GM23338 (cell line): ENCODE measurements at regions not wholly inside any gene's neighbourhood (a gene's known extent, or its start where the extent isn't known, plus 50 kb on each side); places are given as distances from the start of the nearest gene placed in this dataset.

Experiments used
- ATAC-seq: fragments of 200-7000 bp; cut with Tn5 transposase; 3 replicates; pipeline ENCODE4 v1.9.1; 2020
- DNase-seq: peaks from one replicate; pipeline ENCODE4 v3.0.0-alpha.2; 2015; ENCODE audit warnings: low spot score
- H2AFZ ChIP-seq: fragments of 200-600 bp; sonication (generic); 2 replicates; pipeline ENCODE4 v1.8.0; 2016; ENCODE audit warnings: antibody characterized with exemption, mild to moderate bottlenecking, moderate library complexity
- H3F3A ChIP-seq: fragments of 200-600 bp; sonication (generic); replicated peaks from 2 replicates; pipeline ENCODE4 v1.8.0; 2017; ENCODE audit warnings: antibody characterized with exemption, mixed run types, low read depth
- H3K27ac ChIP-seq: fragments of 200-600 bp; sonication (generic); 2 replicates; pipeline ENCODE4 v1.6.1; 2016; ENCODE audit warnings: low read depth
- H3K27me3 ChIP-seq: fragments of 200-600 bp; sonication (generic); 2 replicates; pipeline ENCODE4 v1.8.0; 2016; ENCODE audit warnings: mild to moderate bottlenecking, mixed run types, moderate library complexity; ENCODE audit not compliant: insufficient read depth
- H3K36me3 ChIP-seq: fragments of 200-600 bp; sonication (generic); 2 replicates; pipeline ENCODE4 v1.8.0; 2016; ENCODE audit warnings: mild to moderate bottlenecking; ENCODE audit not compliant: insufficient read depth
- H3K4me1 ChIP-seq: fragments of 200-600 bp; sonication (generic); 2 replicates; pipeline ENCODE4 v1.8.0; 2016; ENCODE audit warnings: mild to moderate bottlenecking, moderate library complexity; ENCODE audit not compliant: insufficient read depth
- H3K4me2 ChIP-seq: fragments of 200-600 bp; sonication (generic); 2 replicates; pipeline ENCODE4 v1.7.1; 2017; ENCODE audit warnings: mixed run types
- H3K4me3 ChIP-seq: fragments of 200-600 bp; sonication (generic); 2 replicates; pipeline ENCODE4 v1.6.1; 2016; ENCODE audit warnings: mixed run types
- H3K79me2 ChIP-seq: fragments of 200-600 bp; sonication (generic); replicated peaks from 2 replicates; pipeline ENCODE4 v1.8.0; 2017; ENCODE audit warnings: mild to moderate bottlenecking; ENCODE audit not compliant: insufficient read depth
- H3K9me2 ChIP-seq: fragments of 200-600 bp; sonication (generic); 2 replicates; pipeline ENCODE4 v1.8.0; 2017; ENCODE audit not compliant: insufficient read depth
- H4K20me1 ChIP-seq: fragments of 200-600 bp; sonication (generic); replicated peaks from 2 replicates; pipeline ENCODE4 v1.8.0; 2017; ENCODE audit warnings: mild to moderate bottlenecking; ENCODE audit not compliant: insufficient read depth
- H3K27ac Mint-ChIP-seq: 2 replicates; pipeline ENCODE4 v1.8.0; 2020; ENCODE audit warnings: inconsistent platforms, mild to moderate bottlenecking, moderate library complexity, mixed read lengths
- H3K27me3 Mint-ChIP-seq: 3 replicates; pipeline ENCODE4 v1.8.0; 2022; ENCODE audit warnings: low read depth, mild to moderate bottlenecking, moderate library complexity, mixed read lengths, inconsistent platforms; ENCODE audit not compliant: insufficient read depth, poor library complexity
- H3K36me3 Mint-ChIP-seq: 3 replicates; pipeline ENCODE4 v1.8.0; 2021; ENCODE audit warnings: low read depth, mild to moderate bottlenecking, inconsistent platforms, moderate library complexity, mixed read lengths
- H3K4me1 Mint-ChIP-seq: 3 replicates; pipeline ENCODE4 v1.8.0; 2020; ENCODE audit warnings: mild to moderate bottlenecking, inconsistent platforms, mixed read lengths
- H3K4me3 Mint-ChIP-seq: 3 replicates; pipeline ENCODE4 v1.8.0; 2021; ENCODE audit warnings: moderate library complexity, mild to moderate bottlenecking, inconsistent platforms, mixed read lengths
- H3K9me3 Mint-ChIP-seq: 3 replicates; pipeline ENCODE4 v1.8.0; 2020; ENCODE audit warnings: moderate library complexity, mild to moderate bottlenecking, inconsistent platforms, mixed read lengths
- CREB1 ChIP-seq: fragments of 250-450 bp; sonication (Bioruptor Pico); IDR thresholded peaks from 2 replicates; pipeline ENCODE4 v1.5.0; 2020; ENCODE audit warnings: low read depth, mild to moderate bottlenecking, moderate library complexity
- EZH2 ChIP-seq: fragments of 200-600 bp; sonication (generic); IDR thresholded peaks from one replicate; pipeline ENCODE4 v1.8.0; 2017; ENCODE audit warnings: antibody characterized with exemption, mild to moderate bottlenecking, low read depth; ENCODE audit not compliant: unreplicated experiment
- EZH2phosphoT487 ChIP-seq: fragments of 200-600 bp; sonication (generic); IDR thresholded peaks from one replicate; pipeline ENCODE4 v1.8.1; 2018; ENCODE audit warnings: antibody characterized with exemption; ENCODE audit not compliant: unreplicated experiment
- JUNB ChIP-seq: IDR thresholded peaks from one replicate; pipeline ENCODE4 v1.6.1; 2016; ENCODE audit warnings: antibody characterized with exemption; ENCODE audit not compliant: unreplicated experiment
- NANOG ChIP-seq: IDR thresholded peaks from 2 replicates; pipeline ENCODE4 v1.6.1; 2016; ENCODE audit warnings: antibody characterized with exemption, borderline replicate concordance
- POLR2AphosphoS5 ChIP-seq: IDR thresholded peaks from 2 replicates; pipeline ENCODE4 v1.6.1; 2016; ENCODE audit warnings: antibody characterized with exemption, low read depth
- STAT1 ChIP-seq: IDR thresholded peaks from one replicate; pipeline ENCODE4 v1.6.1; 2016; ENCODE audit warnings: antibody characterized with exemption; ENCODE audit not compliant: unreplicated experiment
- ZNF114 ChIP-seq: fragments of 250-450 bp; sonication (Bioruptor Pico); IDR thresholded peaks from 2 replicates; pipeline ENCODE4 v1.5.0; 2020; ENCODE audit warnings: mild to moderate bottlenecking, moderate library complexity
- ZNF331 ChIP-seq: fragments of 250-450 bp; sonication (Bioruptor Pico); IDR thresholded peaks from 2 replicates; pipeline ENCODE4 v1.5.0; 2020; ENCODE audit warnings: low read depth, mild to moderate bottlenecking, moderate library complexity
- TF ChIP-seq, protein P1 (sequence below): IDR thresholded peaks from one replicate; pipeline ENCODE4 v1.6.1; 2018; ENCODE audit warnings: antibody characterized with exemption; ENCODE audit not compliant: unreplicated experiment
- TF ChIP-seq, protein P2 (sequence below), 2 experiments: fragments of 200-600 bp in 1 of 2; sonication (generic) in 1 of 2; conservative IDR thresholded peaks; 2 replicates each; pipeline versions ENCODE4 v1.5.1 to v1.6.1; 2016 to 2017; ENCODE audit warnings: antibody characterized with exemption in 2 of 2, low read depth in 2 of 2, mild to moderate bottlenecking in 2 of 2, moderate library complexity in 1 of 2
- TF ChIP-seq, protein P3 (sequence below): IDR thresholded peaks from 2 replicates; pipeline ENCODE4 v1.6.1; 2016; ENCODE audit warnings: antibody characterized with exemption
- TF ChIP-seq, protein P4 (sequence below): fragments of 250-450 bp; sonication (Bioruptor Pico); IDR thresholded peaks from 2 replicates; pipeline ENCODE4 v1.5.0; 2020; ENCODE audit warnings: mild to moderate bottlenecking, moderate library complexity

DNA sequence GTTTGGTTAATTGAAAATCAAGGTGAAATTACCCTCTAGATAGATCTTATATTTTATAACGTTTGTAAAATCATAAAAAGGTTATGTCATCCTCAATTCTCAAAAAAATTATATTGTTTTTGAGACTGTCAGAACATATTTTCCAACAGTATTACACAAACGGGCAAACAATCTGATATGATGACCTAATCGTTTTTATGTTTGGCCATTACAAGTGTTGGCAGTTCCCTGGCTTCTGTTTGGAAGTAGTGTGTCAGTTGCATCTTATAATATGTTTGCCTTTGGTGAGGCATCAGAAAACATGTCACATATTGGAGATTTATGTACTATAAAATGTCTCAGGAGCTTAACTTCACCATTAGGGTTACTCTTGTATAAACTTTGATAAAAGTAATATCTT is 308.1 kb upstream of the EPHA7 start:
- no peak overlapping the region for H3K4me3 ChIP-seq
- H3K27me3 ChIP-seq: no peaks in the 10 kb centered on the region
- no peaks in the 10 kb centered on the region; the same call in 1 of the 2 replicates for H3K9me2 ChIP-seq
- Mint-ChIP-seq H3K4me1 (peaks cover 42% of the 10 kb centered on the region), H3K27ac (no peak overlapping the region), H3K9me3 (no peaks in the 10 kb centered on the region), H3K27me3 (peaks cover 3% of the 10 kb centered on the region), H3K36me3 (no peaks in the 10 kb centered on the region; the same call in 2 of the 3 replicates), H3K4me3 (no peak overlapping the region)
- H3K36me3 ChIP-seq: no peaks in the 10 kb centered on the region
- no peak overlapping the region for H2AFZ ChIP-seq
- H3K27ac ChIP-seq: no peak overlapping the region
- DNase-seq (no peak), ATAC-seq (no peak)
- H3K79me2 ChIP-seq: no peaks in the 10 kb centered on the region
- peaks cover 25% of the 10 kb centered on the region for H3K4me1 ChIP-seq
- no peak overlapping the region for H3K4me2 ChIP-seq
- no peaks in the 10 kb centered on the region for H3F3A ChIP-seq
- no peaks in the 10 kb centered on the region for H4K20me1 ChIP-seq
- TF ChIP-seq, protein P1, sequence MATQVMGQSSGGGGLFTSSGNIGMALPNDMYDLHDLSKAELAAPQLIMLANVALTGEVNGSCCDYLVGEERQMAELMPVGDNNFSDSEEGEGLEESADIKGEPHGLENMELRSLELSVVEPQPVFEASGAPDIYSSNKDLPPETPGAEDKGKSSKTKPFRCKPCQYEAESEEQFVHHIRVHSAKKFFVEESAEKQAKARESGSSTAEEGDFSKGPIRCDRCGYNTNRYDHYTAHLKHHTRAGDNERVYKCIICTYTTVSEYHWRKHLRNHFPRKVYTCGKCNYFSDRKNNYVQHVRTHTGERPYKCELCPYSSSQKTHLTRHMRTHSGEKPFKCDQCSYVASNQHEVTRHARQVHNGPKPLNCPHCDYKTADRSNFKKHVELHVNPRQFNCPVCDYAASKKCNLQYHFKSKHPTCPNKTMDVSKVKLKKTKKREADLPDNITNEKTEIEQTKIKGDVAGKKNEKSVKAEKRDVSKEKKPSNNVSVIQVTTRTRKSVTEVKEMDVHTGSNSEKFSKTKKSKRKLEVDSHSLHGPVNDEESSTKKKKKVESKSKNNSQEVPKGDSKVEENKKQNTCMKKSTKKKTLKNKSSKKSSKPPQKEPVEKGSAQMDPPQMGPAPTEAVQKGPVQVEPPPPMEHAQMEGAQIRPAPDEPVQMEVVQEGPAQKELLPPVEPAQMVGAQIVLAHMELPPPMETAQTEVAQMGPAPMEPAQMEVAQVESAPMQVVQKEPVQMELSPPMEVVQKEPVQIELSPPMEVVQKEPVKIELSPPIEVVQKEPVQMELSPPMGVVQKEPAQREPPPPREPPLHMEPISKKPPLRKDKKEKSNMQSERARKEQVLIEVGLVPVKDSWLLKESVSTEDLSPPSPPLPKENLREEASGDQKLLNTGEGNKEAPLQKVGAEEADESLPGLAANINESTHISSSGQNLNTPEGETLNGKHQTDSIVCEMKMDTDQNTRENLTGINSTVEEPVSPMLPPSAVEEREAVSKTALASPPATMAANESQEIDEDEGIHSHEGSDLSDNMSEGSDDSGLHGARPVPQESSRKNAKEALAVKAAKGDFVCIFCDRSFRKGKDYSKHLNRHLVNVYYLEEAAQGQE: no peak
- TF ChIP-seq JUNB (no peak), POLR2AphosphoS5 (no peak), ZNF114 (CRISPR knock-in tag) (no peak), CREB1 (no peak), STAT1 (no peak), ZNF331 (CRISPR knock-in tag) (no peak), EZH2 (no peak), EZH2phosphoT487 (no peak), NANOG (no peak)
- TF ChIP-seq, protein P2, sequence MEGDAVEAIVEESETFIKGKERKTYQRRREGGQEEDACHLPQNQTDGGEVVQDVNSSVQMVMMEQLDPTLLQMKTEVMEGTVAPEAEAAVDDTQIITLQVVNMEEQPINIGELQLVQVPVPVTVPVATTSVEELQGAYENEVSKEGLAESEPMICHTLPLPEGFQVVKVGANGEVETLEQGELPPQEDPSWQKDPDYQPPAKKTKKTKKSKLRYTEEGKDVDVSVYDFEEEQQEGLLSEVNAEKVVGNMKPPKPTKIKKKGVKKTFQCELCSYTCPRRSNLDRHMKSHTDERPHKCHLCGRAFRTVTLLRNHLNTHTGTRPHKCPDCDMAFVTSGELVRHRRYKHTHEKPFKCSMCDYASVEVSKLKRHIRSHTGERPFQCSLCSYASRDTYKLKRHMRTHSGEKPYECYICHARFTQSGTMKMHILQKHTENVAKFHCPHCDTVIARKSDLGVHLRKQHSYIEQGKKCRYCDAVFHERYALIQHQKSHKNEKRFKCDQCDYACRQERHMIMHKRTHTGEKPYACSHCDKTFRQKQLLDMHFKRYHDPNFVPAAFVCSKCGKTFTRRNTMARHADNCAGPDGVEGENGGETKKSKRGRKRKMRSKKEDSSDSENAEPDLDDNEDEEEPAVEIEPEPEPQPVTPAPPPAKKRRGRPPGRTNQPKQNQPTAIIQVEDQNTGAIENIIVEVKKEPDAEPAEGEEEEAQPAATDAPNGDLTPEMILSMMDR (conservative IDR thresholded peaks at IDR 0.05; ENCODE audit: low read depth in 2 of 2): no peak
- TF ChIP-seq, protein P3, sequence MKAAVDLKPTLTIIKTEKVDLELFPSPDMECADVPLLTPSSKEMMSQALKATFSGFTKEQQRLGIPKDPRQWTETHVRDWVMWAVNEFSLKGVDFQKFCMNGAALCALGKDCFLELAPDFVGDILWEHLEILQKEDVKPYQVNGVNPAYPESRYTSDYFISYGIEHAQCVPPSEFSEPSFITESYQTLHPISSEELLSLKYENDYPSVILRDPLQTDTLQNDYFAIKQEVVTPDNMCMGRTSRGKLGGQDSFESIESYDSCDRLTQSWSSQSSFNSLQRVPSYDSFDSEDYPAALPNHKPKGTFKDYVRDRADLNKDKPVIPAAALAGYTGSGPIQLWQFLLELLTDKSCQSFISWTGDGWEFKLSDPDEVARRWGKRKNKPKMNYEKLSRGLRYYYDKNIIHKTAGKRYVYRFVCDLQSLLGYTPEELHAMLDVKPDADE: no peak
- TF ChIP-seq, protein P4, sequence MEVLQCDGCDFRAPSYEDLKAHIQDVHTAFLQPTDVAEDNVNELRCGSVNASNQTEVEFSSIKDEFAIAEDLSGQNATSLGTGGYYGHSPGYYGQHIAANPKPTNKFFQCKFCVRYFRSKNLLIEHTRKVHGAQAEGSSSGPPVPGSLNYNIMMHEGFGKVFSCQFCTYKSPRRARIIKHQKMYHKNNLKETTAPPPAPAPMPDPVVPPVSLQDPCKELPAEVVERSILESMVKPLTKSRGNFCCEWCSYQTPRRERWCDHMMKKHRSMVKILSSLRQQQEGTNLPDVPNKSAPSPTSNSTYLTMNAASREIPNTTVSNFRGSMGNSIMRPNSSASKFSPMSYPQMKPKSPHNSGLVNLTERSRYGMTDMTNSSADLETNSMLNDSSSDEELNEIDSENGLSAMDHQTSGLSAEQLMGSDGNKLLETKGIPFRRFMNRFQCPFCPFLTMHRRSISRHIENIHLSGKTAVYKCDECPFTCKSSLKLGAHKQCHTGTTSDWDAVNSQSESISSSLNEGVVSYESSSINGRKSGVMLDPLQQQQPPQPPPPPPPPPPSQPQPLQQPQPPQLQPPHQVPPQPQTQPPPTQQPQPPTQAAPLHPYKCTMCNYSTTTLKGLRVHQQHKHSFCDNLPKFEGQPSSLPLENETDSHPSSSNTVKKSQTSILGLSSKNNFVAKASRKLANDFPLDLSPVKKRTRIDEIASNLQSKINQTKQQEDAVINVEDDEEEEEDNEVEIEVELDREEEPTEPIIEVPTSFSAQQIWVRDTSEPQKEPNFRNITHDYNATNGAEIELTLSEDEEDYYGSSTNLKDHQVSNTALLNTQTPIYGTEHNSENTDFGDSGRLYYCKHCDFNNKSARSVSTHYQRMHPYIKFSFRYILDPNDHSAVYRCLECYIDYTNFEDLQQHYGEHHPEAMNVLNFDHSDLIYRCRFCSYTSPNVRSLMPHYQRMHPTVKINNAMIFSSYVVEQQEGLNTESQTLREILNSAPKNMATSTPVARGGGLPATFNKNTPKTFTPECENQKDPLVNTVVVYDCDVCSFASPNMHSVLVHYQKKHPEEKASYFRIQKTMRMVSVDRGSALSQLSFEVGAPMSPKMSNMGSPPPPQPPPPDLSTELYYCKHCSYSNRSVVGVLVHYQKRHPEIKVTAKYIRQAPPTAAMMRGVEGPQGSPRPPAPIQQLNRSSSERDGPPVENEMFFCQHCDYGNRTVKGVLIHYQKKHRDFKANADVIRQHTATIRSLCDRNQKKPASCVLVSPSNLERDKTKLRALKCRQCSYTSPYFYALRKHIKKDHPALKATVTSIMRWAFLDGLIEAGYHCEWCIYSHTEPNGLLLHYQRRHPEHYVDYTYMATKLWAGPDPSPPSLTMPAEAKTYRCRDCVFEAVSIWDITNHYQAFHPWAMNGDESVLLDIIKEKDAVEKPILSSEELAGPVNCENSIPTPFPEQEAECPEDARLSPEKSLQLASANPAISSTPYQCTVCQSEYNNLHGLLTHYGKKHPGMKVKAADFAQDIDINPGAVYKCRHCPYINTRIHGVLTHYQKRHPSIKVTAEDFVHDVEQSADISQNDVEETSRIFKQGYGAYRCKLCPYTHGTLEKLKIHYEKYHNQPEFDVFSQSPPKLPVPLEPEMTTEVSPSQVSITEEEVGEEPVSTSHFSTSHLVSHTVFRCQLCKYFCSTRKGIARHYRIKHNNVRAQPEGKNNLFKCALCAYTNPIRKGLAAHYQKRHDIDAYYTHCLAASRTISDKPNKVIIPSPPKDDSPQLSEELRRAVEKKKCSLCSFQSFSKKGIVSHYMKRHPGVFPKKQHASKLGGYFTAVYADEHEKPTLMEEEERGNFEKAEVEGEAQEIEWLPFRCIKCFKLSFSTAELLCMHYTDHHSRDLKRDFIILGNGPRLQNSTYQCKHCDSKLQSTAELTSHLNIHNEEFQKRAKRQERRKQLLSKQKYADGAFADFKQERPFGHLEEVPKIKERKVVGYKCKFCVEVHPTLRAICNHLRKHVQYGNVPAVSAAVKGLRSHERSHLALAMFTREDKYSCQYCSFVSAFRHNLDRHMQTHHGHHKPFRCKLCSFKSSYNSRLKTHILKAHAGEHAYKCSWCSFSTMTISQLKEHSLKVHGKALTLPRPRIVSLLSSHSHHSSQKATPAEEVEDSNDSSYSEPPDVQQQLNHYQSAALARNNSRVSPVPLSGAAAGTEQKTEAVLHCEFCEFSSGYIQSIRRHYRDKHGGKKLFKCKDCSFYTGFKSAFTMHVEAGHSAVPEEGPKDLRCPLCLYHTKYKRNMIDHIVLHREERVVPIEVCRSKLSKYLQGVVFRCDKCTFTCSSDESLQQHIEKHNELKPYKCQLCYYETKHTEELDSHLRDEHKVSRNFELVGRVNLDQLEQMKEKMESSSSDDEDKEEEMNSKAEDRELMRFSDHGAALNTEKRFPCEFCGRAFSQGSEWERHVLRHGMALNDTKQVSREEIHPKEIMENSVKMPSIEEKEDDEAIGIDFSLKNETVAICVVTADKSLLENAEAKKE (CRISPR knock-in tag): no peak
